ENCODE measurements at regions not wholly inside any gene's neighbourhood (a gene's known extent, or its start where the extent isn't known, plus 50 kb on each side); places are given as distances from the start of the nearest gene placed in this dataset.
"Not testable (repeated sequence)": the region's sequence is repeated elsewhere in the genome, so short reads cannot be mapped to it uniquely, and the experiment has no call there.

- no peak for DNase-seq
Measured at GRCh38 chr1:232715154-232715553, 85.2 kb upstream of the SIPA1L2 start.

GRCh38 chr1:232717911-232718310 is 87.3 kb upstream of the MAP10 start:
- not testable (repeated sequence) for DNase-seq

GRCh38 chr1:232718928-232719927 is 86.0 kb upstream of the MAP10 start:
- DNase-seq = no peak

- DNase-seq = no peak
Measured at GRCh38 chr1:232722626-232723025, 82.6 kb upstream of the MAP10 start.

- no peak for DNase-seq
Measured at GRCh38 chr1:232725305-232726047, 79.7 kb upstream of the MAP10 start.

- no peak for DNase-seq
Measured at GRCh38 chr1:232726048-232726779, 79.0 kb upstream of the MAP10 start.

GRCh38 chr1:232728507-232729263 is 76.5 kb upstream of the MAP10 start:
- no peak for DNase-seq

- DNase-seq = no peak
Measured at GRCh38 chr1:232732344-232732910, 72.8 kb upstream of the MAP10 start.

- no peak for DNase-seq
Measured at GRCh38 chr1:232737917-232738316, 67.3 kb upstream of the MAP10 start.

GRCh38 chr1:232743999-232744398 is 61.2 kb upstream of the MAP10 start:
- DNase-seq = no peak

- no peak for DNase-seq
Measured at GRCh38 chr1:232744847-232745246, 60.4 kb upstream of the MAP10 start.

- not testable (repeated sequence) for DNase-seq
Measured at GRCh38 chr1:232745698-232746097, 59.5 kb upstream of the MAP10 start.

- no peak for DNase-seq
Measured at GRCh38 chr1:232748910-232749368, 56.3 kb upstream of the MAP10 start.

GRCh38 chr1:232751393-232752140 is 53.6 kb upstream of the MAP10 start:
- no peak for DNase-seq

GRCh38 chr1:232752365-232752764 is 52.9 kb upstream of the MAP10 start:
- no peak for DNase-seq

- no peak for DNase-seq
Measured at GRCh38 chr1:232754930-232755329, 50.3 kb upstream of the MAP10 start.

Data from NCI-H526 treated with DMSO at 0.1 percent for 48 hours (cell line).